Cardiac muscle cell (in vitro differentiated cells and primary cell): ENCODE measurements at regions not wholly inside any gene's neighbourhood (a gene's known extent, or its start where the extent isn't known, plus 50 kb on each side); places are given as distances from the start of the nearest gene placed in this dataset.

Experiments used
- DNase-seq, 2 donors: peaks; one replicate each; pipeline versions ENCODE4 v3.0.0 to v3.0.0-alpha.2; 2010 to 2017; ENCODE audit warnings: low read depth in 1 of 2, low spot score in 1 of 2
- H3K27ac ChIP-seq: fragments of 200-600 bp; sonication (generic); 2 replicates; pipeline ENCODE4 v1.5.1; 2016
- H3K27me3 ChIP-seq: fragments of 200-600 bp; sonication (generic); 2 replicates; pipeline ENCODE4 v1.6.0; 2016; ENCODE audit warnings: control low read depth
- H3K36me3 ChIP-seq: fragments of 200-600 bp; sonication (generic); 2 replicates; pipeline ENCODE4 v1.5.1; 2016; ENCODE audit warnings: control low read depth
- H3K4me1 ChIP-seq: fragments of 200-600 bp; sonication (generic); 2 replicates; pipeline ENCODE4 v1.8.1; 2017; ENCODE audit warnings: low read depth, mild to moderate bottlenecking, mixed run types
- H3K4me3 ChIP-seq: fragments of 200-600 bp; sonication (generic); 2 replicates; pipeline ENCODE4 v1.5.1; 2016; ENCODE audit warnings: mild to moderate bottlenecking
- H3K9me3 ChIP-seq: fragments of 200-600 bp; sonication (generic); 2 replicates; pipeline ENCODE4 v1.5.1; 2017; ENCODE audit warnings: low read depth, mild to moderate bottlenecking, control low read depth
- TF ChIP-seq, protein P1 (sequence below): IDR thresholded peaks from 2 replicates; pipeline ENCODE4 v1.5.1; 2012; ENCODE audit warnings: low read depth, mild to moderate bottlenecking, low read length

GRCh38 chr4:184879271-184879670 is 53.5 kb upstream of the ACSL1 start:
- TF ChIP-seq, protein P1, sequence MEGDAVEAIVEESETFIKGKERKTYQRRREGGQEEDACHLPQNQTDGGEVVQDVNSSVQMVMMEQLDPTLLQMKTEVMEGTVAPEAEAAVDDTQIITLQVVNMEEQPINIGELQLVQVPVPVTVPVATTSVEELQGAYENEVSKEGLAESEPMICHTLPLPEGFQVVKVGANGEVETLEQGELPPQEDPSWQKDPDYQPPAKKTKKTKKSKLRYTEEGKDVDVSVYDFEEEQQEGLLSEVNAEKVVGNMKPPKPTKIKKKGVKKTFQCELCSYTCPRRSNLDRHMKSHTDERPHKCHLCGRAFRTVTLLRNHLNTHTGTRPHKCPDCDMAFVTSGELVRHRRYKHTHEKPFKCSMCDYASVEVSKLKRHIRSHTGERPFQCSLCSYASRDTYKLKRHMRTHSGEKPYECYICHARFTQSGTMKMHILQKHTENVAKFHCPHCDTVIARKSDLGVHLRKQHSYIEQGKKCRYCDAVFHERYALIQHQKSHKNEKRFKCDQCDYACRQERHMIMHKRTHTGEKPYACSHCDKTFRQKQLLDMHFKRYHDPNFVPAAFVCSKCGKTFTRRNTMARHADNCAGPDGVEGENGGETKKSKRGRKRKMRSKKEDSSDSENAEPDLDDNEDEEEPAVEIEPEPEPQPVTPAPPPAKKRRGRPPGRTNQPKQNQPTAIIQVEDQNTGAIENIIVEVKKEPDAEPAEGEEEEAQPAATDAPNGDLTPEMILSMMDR = no peak
- DNase-seq = no peak
- Histone ChIP-seq H3K9me3 (no peaks in the 10 kb centered on the region), H3K27ac (no peak overlapping the region), H3K27me3 (no peaks in the 10 kb centered on the region), H3K4me3 (no peak overlapping the region), H3K4me1 (no peaks in the 10 kb centered on the region), H3K36me3 (no peaks in the 10 kb centered on the region)

DNA sequence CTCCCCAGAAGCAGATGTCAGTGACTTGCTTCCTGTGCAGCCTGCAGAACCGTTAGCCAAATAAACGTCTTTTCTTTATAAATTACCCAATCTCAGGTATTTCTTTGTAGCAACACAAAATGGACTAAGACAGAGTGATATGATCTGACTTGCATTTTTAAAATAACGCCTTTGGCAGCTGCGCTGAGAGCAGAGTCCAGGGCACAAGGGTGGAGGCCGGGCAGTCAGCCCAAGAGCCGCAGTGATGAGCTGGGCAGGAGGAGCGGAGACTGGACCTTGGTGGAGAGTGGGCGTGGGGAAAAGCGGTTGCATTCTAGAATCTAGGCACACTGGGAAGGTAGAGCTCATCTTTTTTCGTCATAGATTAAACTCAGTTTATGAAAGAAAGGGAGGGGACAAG is 56.5 kb upstream of the ACSL1 start:
- Histone ChIP-seq H3K36me3 (no peaks in the 10 kb centered on the region), H3K27ac (no peak overlapping the region), H3K4me1 (no peaks in the 10 kb centered on the region), H3K4me3 (no peak overlapping the region), H3K27me3 (no peaks in the 10 kb centered on the region), H3K9me3 (no peaks in the 10 kb centered on the region)
- TF ChIP-seq, protein P1 = no peak
- no peak for DNase-seq

DNA sequence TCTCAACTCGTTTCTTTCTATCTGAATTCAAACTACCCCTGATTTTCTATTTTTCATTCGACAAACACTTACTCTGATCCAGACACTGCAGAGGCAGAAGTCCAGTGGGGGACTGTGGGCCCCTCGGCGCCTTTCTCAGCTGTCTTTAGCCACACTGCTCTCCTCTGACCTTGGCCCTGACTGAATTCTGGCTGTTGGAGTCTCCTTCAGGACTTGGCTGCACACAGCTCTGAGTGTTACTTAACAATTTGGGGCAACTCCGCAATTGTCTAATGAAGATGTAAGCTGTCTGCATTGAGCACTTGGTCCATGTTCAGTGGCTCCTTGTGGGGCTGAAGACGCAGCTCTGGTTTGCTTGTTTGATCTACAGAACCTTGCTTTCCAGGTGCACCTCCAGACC is 57.3 kb upstream of the ACSL1 start:
- TF ChIP-seq, protein P1 = no peak
- no peaks in the 10 kb centered on the region for H3K27me3 ChIP-seq
- no peak for DNase-seq
- H3K36me3 ChIP-seq = no peaks in the 10 kb centered on the region
- H3K9me3 ChIP-seq = no peaks in the 10 kb centered on the region
- no peaks in the 10 kb centered on the region for H3K4me1 ChIP-seq
- no peak overlapping the region for H3K27ac ChIP-seq
- no peak overlapping the region for H3K4me3 ChIP-seq

DNA sequence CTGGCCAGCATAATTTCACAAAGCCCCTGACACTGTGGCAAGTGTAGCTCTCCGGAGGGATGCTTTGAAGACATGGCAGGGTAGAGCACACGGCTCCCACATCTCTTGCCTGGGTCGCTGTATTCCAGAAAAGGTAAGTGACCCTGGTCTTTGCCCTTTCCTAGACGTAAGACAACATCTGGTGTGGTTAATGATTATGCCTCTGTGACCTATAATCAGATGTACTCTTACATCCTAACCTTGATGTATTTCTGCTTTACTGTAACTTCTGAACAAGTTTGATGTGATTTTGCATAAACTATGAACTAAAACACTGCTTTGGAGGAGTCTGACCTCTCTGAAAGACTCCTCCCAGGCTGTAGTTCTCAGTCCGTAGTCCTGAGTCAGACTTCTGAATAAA is 59.1 kb upstream of the ACSL1 start:
- Histone ChIP-seq H3K27ac (no peak overlapping the region), H3K4me3 (no peak overlapping the region), H3K27me3 (no peaks in the 10 kb centered on the region), H3K9me3 (no peaks in the 10 kb centered on the region), H3K36me3 (no peaks in the 10 kb centered on the region), H3K4me1 (no peaks in the 10 kb centered on the region)
- DNase-seq = no peak
- TF ChIP-seq, protein P1 = no peak

- no peaks in the 10 kb centered on the region for H3K27me3 ChIP-seq
- TF ChIP-seq, protein P1 = no peak
- H3K4me3 ChIP-seq = no peak overlapping the region
- DNase-seq = peak in 1 of 2 donors; percentile 10
- H3K27ac ChIP-seq = no peak overlapping the region
- H3K36me3 ChIP-seq = no peaks in the 10 kb centered on the region
- H3K9me3 ChIP-seq = no peaks in the 10 kb centered on the region
- H3K4me1 ChIP-seq = no peaks in the 10 kb centered on the region
Observed at GRCh38 chr4:184885602-184886001, 59.8 kb upstream of the ACSL1 start.

DNA sequence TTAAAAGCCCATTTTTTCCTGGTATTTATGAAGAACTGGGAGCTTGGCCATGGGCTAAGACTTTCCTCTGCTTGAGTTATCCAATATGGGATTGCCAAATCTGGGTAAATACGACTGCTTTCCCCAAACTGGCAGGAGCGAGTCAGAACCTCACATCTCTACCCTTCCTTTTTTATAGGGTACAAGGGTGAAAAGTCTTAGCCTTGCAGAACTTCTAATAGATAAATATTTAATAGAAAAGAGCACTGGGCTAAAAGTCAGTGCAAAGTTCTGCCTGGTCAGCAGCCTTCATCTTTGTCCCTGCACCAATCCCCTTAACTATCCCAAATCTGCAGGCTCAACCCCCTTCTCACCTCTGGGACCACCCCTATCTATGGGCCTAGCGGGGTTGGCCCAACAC is 61.6 kb upstream of the ACSL1 start:
- Histone ChIP-seq H3K27ac (no peak overlapping the region), H3K9me3 (no peaks in the 10 kb centered on the region)
- TF ChIP-seq, protein P1 = no peak

More for the DNA sequence above, 61.6 kb upstream of the ACSL1 start:
- no peaks in the 10 kb centered on the region for H3K27me3 ChIP-seq
- no peak for DNase-seq
- no peak overlapping the region for H3K4me3 ChIP-seq
- no peaks in the 10 kb centered on the region for H3K4me1 ChIP-seq
- H3K36me3 ChIP-seq = no peaks in the 10 kb centered on the region
